Neural cell (in vitro differentiated cells): ENCODE measurements at regions not wholly inside any gene's neighbourhood (a gene's known extent, or its start where the extent isn't known, plus 50 kb on each side); places are given as distances from the start of the nearest gene placed in this dataset.

ENCODE experiments used
- H2AFZ ChIP-seq: fragments of 200-600, 300-800 bp; sonication (generic), shearing (Covaris generic); 2 replicates; pipeline ENCODE4 v1.6.0; 2014; ENCODE audit warnings: low read depth, mild to moderate bottlenecking, antibody characterized with exemption, low read length, moderate library complexity
- H3F3A ChIP-seq: fragments of 200-600 bp; shearing (Covaris generic); 2 replicates; pipeline ENCODE4 v1.6.1; 2016; ENCODE audit warnings: mild to moderate bottlenecking, moderate library complexity, mixed read lengths, antibody characterized with exemption, low read length; ENCODE audit not compliant: insufficient read depth, poor library complexity, severe bottlenecking
- H3K27ac ChIP-seq: fragments of 200-600, 300-800 bp; sonication (generic), shearing (Covaris generic); 2 replicates; pipeline ENCODE4 v1.5.1; 2014; ENCODE audit warnings: mild to moderate bottlenecking, low read length, moderate library complexity
- H3K27me3 ChIP-seq: fragments of 300-800, 200-600 bp; sonication (generic), shearing (Covaris generic); 2 replicates; pipeline ENCODE4 v1.6.0; 2014; ENCODE audit warnings: mild to moderate bottlenecking, low read depth, low read length, moderate library complexity; ENCODE audit not compliant: insufficient read depth
- H3K36me3 ChIP-seq: fragments of 300-800, 200-600 bp; sonication (generic), shearing (Covaris generic); 2 replicates; pipeline ENCODE4 v1.5.1; 2014; ENCODE audit warnings: mild to moderate bottlenecking, antibody characterized with exemption, low read length, moderate library complexity; ENCODE audit not compliant: insufficient read depth
- H3K4me2 ChIP-seq: fragments of 300-800, 200-600 bp; sonication (generic), shearing (Covaris generic); 2 replicates; pipeline ENCODE4 v1.6.0; 2014; ENCODE audit warnings: mild to moderate bottlenecking, low read length
- H3K4me3 ChIP-seq: fragments of 300-800, 200-600 bp; sonication (generic), shearing (Covaris generic); 2 replicates; pipeline ENCODE4 v1.5.1; 2014; ENCODE audit warnings: mild to moderate bottlenecking, low read length, moderate library complexity
- H3K79me2 ChIP-seq: fragments of 200-600 bp; shearing (Covaris generic); replicated peaks from 2 replicates; pipeline ENCODE4 v1.6.0; 2014; ENCODE audit warnings: mild to moderate bottlenecking, low read length, moderate library complexity; ENCODE audit not compliant: insufficient read depth
- H3K9ac ChIP-seq: fragments of 300-800, 200-600 bp; sonication (generic), shearing (Covaris generic); 2 replicates; pipeline ENCODE4 v1.6.1; 2016; ENCODE audit warnings: mild to moderate bottlenecking, low read length, mixed read lengths
- H3K9me2 ChIP-seq: fragments of 200-600 bp; shearing (Covaris generic); 2 replicates; pipeline ENCODE4 v1.6.1; 2016; ENCODE audit warnings: mild to moderate bottlenecking, low read length, mixed read lengths; ENCODE audit not compliant: insufficient read depth
- H3K9me3 ChIP-seq: fragments of 200-600, 300-800 bp; sonication (generic), shearing (Covaris generic); 2 replicates; pipeline ENCODE4 v1.6.1; 2016; ENCODE audit warnings: mild to moderate bottlenecking, mixed run types, low read length, moderate library complexity, mixed read lengths
- H4K20me1 ChIP-seq: fragments of 200-600 bp; shearing (Covaris generic); 2 replicates; pipeline ENCODE4 v1.6.1; 2016; ENCODE audit warnings: mild to moderate bottlenecking, mixed run types; ENCODE audit not compliant: insufficient read depth
- EP300 ChIP-seq: fragments of 450-650 bp; conservative IDR thresholded peaks from 2 replicates; pipeline ENCODE4 v1.6.1; 2014; ENCODE audit warnings: antibody characterized with exemption, mild to moderate bottlenecking, moderate library complexity; ENCODE audit not compliant: poor library complexity, severe bottlenecking
- EZH2 ChIP-seq: fragments of 200-600, 300-800 bp; shearing (Covaris generic), sonication (generic); IDR thresholded peaks from 2 replicates; pipeline ENCODE4 v1.6.1; 2014; ENCODE audit warnings: antibody characterized with exemption, low read length, borderline replicate concordance, mild to moderate bottlenecking; ENCODE audit not compliant: insufficient read depth, poor library complexity, severe bottlenecking
- MXI1 ChIP-seq: fragments of 450-650 bp; conservative IDR thresholded peaks from 2 replicates; pipeline ENCODE4 v1.6.1; 2014; ENCODE audit warnings: antibody characterized with exemption, mild to moderate bottlenecking; ENCODE audit not compliant: poor library complexity, severe bottlenecking
- POLR2AphosphoS5 ChIP-seq: IDR thresholded peaks from 2 replicates; pipeline ENCODE4 v1.6.1; 2012
- RAD21 ChIP-seq: fragments of 450-650 bp; conservative IDR thresholded peaks from 2 replicates; pipeline ENCODE4 v1.6.1; 2014; ENCODE audit warnings: antibody characterized with exemption, mild to moderate bottlenecking, moderate library complexity
- SMC3 ChIP-seq: fragments of 450-650 bp; conservative IDR thresholded peaks from 2 replicates; pipeline ENCODE4 v1.6.1; 2014; ENCODE audit warnings: antibody characterized with exemption, mild to moderate bottlenecking, moderate library complexity; ENCODE audit not compliant: poor library complexity
- TAF1 ChIP-seq: IDR thresholded peaks from 2 replicates; pipeline ENCODE4 v1.6.1; 2012; ENCODE audit warnings: low read depth
- TF ChIP-seq, protein P1 (sequence below): fragments of 450-650 bp; IDR thresholded peaks from 2 replicates; pipeline ENCODE4 v1.5.1; 2014; ENCODE audit warnings: antibody characterized with exemption, mild to moderate bottlenecking, moderate library complexity; ENCODE audit not compliant: poor library complexity, severe bottlenecking
- TF ChIP-seq, protein P2 (sequence below): IDR thresholded peaks from 2 replicates; pipeline ENCODE4 v1.6.1; 2012; ENCODE audit warnings: borderline replicate concordance

GRCh38 chr2:194020155-194020554, 1636.9 kb upstream of the SLC39A10 start:
- Histone ChIP-seq H3K36me3 (no peaks in the 10 kb centered on the region), H3K79me2 (no peaks in the 10 kb centered on the region), H3K4me2 (no peak overlapping the region), H3K4me3 (no peak overlapping the region), H3K9me2 (no peaks in the 10 kb centered on the region), H4K20me1 (no peaks in the 10 kb centered on the region), H3K27me3 (no peaks in the 10 kb centered on the region), H3F3A (no peaks in the 10 kb centered on the region), H3K27ac (no peak overlapping the region), H3K9ac (no peak overlapping the region), H2AFZ (no peak overlapping the region), H3K9me3 (no peaks in the 10 kb centered on the region)
- TF ChIP-seq, protein P1, sequence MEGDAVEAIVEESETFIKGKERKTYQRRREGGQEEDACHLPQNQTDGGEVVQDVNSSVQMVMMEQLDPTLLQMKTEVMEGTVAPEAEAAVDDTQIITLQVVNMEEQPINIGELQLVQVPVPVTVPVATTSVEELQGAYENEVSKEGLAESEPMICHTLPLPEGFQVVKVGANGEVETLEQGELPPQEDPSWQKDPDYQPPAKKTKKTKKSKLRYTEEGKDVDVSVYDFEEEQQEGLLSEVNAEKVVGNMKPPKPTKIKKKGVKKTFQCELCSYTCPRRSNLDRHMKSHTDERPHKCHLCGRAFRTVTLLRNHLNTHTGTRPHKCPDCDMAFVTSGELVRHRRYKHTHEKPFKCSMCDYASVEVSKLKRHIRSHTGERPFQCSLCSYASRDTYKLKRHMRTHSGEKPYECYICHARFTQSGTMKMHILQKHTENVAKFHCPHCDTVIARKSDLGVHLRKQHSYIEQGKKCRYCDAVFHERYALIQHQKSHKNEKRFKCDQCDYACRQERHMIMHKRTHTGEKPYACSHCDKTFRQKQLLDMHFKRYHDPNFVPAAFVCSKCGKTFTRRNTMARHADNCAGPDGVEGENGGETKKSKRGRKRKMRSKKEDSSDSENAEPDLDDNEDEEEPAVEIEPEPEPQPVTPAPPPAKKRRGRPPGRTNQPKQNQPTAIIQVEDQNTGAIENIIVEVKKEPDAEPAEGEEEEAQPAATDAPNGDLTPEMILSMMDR, result no peak
- TF ChIP-seq MXI1 (no peak), TAF1 (no peak), EP300 (no peak), RAD21 (no peak), SMC3 (no peak), EZH2 (no peak), POLR2AphosphoS5 (no peak)
- TF ChIP-seq, protein P2, sequence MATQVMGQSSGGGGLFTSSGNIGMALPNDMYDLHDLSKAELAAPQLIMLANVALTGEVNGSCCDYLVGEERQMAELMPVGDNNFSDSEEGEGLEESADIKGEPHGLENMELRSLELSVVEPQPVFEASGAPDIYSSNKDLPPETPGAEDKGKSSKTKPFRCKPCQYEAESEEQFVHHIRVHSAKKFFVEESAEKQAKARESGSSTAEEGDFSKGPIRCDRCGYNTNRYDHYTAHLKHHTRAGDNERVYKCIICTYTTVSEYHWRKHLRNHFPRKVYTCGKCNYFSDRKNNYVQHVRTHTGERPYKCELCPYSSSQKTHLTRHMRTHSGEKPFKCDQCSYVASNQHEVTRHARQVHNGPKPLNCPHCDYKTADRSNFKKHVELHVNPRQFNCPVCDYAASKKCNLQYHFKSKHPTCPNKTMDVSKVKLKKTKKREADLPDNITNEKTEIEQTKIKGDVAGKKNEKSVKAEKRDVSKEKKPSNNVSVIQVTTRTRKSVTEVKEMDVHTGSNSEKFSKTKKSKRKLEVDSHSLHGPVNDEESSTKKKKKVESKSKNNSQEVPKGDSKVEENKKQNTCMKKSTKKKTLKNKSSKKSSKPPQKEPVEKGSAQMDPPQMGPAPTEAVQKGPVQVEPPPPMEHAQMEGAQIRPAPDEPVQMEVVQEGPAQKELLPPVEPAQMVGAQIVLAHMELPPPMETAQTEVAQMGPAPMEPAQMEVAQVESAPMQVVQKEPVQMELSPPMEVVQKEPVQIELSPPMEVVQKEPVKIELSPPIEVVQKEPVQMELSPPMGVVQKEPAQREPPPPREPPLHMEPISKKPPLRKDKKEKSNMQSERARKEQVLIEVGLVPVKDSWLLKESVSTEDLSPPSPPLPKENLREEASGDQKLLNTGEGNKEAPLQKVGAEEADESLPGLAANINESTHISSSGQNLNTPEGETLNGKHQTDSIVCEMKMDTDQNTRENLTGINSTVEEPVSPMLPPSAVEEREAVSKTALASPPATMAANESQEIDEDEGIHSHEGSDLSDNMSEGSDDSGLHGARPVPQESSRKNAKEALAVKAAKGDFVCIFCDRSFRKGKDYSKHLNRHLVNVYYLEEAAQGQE, result no peak

- Histone ChIP-seq H4K20me1 (no peaks in the 10 kb centered on the region), H3K27me3 (no peaks in the 10 kb centered on the region), H3K79me2 (no peaks in the 10 kb centered on the region), H3K9ac (no peak overlapping the region), H3K4me3 (no peak overlapping the region), H2AFZ (no peak overlapping the region), H3F3A (no peaks in the 10 kb centered on the region), H3K9me3 (no peaks in the 10 kb centered on the region), H3K9me2 (no peaks in the 10 kb centered on the region), H3K4me2 (no peak overlapping the region), H3K36me3 (no peaks in the 10 kb centered on the region), H3K27ac (no peak overlapping the region)
- TF ChIP-seq SMC3, result no peak
- TF ChIP-seq, protein P1, result no peak
- no peak for TF ChIP-seq EZH2
- no peak for TF ChIP-seq POLR2AphosphoS5
Observed at GRCh38 chr2:194015751-194016150, 1641.3 kb upstream of the SLC39A10 start.
